PFSK-1 (cell line): ENCODE measurements at regions not wholly inside any gene's neighbourhood (a gene's known extent, or its start where the extent isn't known, plus 50 kb on each side); places are given as distances from the start of the nearest gene placed in this dataset.

Source experiments
- POLR2AphosphoS5 ChIP-seq: IDR thresholded peaks from 2 replicates; pipeline ENCODE4 v1.6.1; 2012; ENCODE audit warnings: low read depth, mild to moderate bottlenecking, control low read depth, low read length, moderate library complexity
- TF ChIP-seq, protein P1 (sequence below), 2 experiments: IDR thresholded peaks; 2 replicates each; pipeline versions ENCODE4 v1.6.1 to v1.8.0; 2011 to 2012; ENCODE audit warnings: low read depth in 2 of 2, low read length in 2 of 2, control low read depth in 1 of 2, inconsistent platforms in 1 of 2, mild to moderate bottlenecking in 1 of 2, moderate library complexity in 1 of 2; ENCODE audit not compliant: insufficient read depth in 1 of 2

DNA sequence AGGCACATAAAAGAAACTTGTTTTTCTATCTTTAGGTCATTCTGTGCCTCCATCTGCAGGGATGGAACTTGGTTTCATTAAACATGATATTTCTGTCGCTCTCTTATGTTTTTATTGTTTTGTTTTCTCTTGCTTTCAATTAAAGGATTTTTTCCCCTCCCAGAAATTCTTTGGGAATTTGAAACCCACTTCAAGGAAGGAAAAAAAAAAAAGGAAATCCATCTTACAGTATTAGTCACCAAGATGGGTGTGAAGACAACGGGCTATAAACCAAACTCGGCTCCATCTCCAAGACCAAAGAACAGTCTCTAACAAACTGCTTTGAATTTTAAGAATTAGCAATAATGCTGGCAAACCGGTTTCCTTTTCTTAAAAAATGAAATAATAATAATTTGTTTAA lies 244.1 kb downstream of the BCL11A start:
- TF ChIP-seq, protein P1, sequence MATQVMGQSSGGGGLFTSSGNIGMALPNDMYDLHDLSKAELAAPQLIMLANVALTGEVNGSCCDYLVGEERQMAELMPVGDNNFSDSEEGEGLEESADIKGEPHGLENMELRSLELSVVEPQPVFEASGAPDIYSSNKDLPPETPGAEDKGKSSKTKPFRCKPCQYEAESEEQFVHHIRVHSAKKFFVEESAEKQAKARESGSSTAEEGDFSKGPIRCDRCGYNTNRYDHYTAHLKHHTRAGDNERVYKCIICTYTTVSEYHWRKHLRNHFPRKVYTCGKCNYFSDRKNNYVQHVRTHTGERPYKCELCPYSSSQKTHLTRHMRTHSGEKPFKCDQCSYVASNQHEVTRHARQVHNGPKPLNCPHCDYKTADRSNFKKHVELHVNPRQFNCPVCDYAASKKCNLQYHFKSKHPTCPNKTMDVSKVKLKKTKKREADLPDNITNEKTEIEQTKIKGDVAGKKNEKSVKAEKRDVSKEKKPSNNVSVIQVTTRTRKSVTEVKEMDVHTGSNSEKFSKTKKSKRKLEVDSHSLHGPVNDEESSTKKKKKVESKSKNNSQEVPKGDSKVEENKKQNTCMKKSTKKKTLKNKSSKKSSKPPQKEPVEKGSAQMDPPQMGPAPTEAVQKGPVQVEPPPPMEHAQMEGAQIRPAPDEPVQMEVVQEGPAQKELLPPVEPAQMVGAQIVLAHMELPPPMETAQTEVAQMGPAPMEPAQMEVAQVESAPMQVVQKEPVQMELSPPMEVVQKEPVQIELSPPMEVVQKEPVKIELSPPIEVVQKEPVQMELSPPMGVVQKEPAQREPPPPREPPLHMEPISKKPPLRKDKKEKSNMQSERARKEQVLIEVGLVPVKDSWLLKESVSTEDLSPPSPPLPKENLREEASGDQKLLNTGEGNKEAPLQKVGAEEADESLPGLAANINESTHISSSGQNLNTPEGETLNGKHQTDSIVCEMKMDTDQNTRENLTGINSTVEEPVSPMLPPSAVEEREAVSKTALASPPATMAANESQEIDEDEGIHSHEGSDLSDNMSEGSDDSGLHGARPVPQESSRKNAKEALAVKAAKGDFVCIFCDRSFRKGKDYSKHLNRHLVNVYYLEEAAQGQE (IDR thresholded peaks at IDR 0.05; ENCODE audit: insufficient read depth in 1 of 2, low read depth in 2 of 2, low read length in 2 of 2), result no peak
- TF ChIP-seq POLR2AphosphoS5, result no peak
